Mesenchymal stem cell (in vitro differentiated cells and primary cell): ENCODE measurements at regions not wholly inside any gene's neighbourhood (a gene's known extent, or its start where the extent isn't known, plus 50 kb on each side); places are given as distances from the start of the nearest gene placed in this dataset.
"Not testable (repeated sequence)": the region's sequence is repeated elsewhere in the genome, so short reads cannot be mapped to it uniquely, and the experiment has no call there.

ENCODE experiments used
- DNase-seq: peaks from one replicate; pipeline ENCODE4 v3.0.0-alpha.2; 2013
- H2AFZ ChIP-seq: one replicate; pipeline ENCODE4 v1.6.1; 2013; ENCODE audit warnings: low read depth, mild to moderate bottlenecking, control low read depth, inconsistent platforms, low read length, moderate library complexity
- H2AK5ac ChIP-seq: 2 replicates; pipeline ENCODE4 v1.6.1; 2013; ENCODE audit warnings: low read length, moderate library complexity, mild to moderate bottlenecking, inconsistent platforms; ENCODE audit not compliant: severe bottlenecking
- H2BK120ac ChIP-seq: one replicate; pipeline ENCODE4 v1.6.1; 2013; ENCODE audit warnings: low read depth, mild to moderate bottlenecking, inconsistent platforms, low read length, moderate library complexity
- H2BK12ac ChIP-seq, 2 experiments: one replicate each; pipeline ENCODE4 v1.6.1; 2013; ENCODE audit warnings: inconsistent platforms in 2 of 2, low read length in 2 of 2, mild to moderate bottlenecking in 2 of 2, moderate library complexity in 2 of 2, control low read depth in 1 of 2
- H2BK15ac ChIP-seq: one replicate; pipeline ENCODE4 v1.6.1; 2013; ENCODE audit warnings: mild to moderate bottlenecking, low read depth, inconsistent platforms; ENCODE audit not compliant: poor library complexity, severe bottlenecking
- H2BK5ac ChIP-seq: 2 replicates; pipeline ENCODE4 v1.6.1; 2013; ENCODE audit warnings: low read depth, mild to moderate bottlenecking, low read length, control low read depth, inconsistent platforms; ENCODE audit not compliant: poor library complexity, severe bottlenecking
- H3K14ac ChIP-seq, 2 experiments: one replicate each; pipeline ENCODE4 v1.6.1; 2013; ENCODE audit warnings: inconsistent platforms in 2 of 2, low read length in 2 of 2, control low read depth in 1 of 2, mild to moderate bottlenecking in 1 of 2, moderate library complexity in 1 of 2
- H3K18ac ChIP-seq, 2 experiments: one replicate each; pipeline ENCODE4 v1.6.1; 2013; ENCODE audit warnings: inconsistent platforms in 2 of 2, low read length in 2 of 2, control low read depth in 1 of 2, low read depth in 1 of 2, mild to moderate bottlenecking in 1 of 2
- H3K23ac ChIP-seq, 2 experiments: one replicate each; pipeline ENCODE4 v1.6.1; 2013; ENCODE audit warnings: inconsistent platforms in 2 of 2, low read length in 2 of 2, mild to moderate bottlenecking in 2 of 2, moderate library complexity in 2 of 2, control low read depth in 1 of 2
- H3K27ac ChIP-seq: 2 replicates; pipeline ENCODE4 v1.5.1; 2013; ENCODE audit warnings: mild to moderate bottlenecking, moderate library complexity, low read length, control low read depth, inconsistent platforms; ENCODE audit not compliant: poor library complexity, severe bottlenecking
- H3K27me3 ChIP-seq, 2 experiments: 2 replicates each; pipeline versions ENCODE4 v1.6.1 to v1.7.0; 2013; ENCODE audit warnings: low read length in 2 of 2, mild to moderate bottlenecking in 2 of 2, moderate library complexity in 2 of 2, control low read depth in 1 of 2, inconsistent platforms in 1 of 2; ENCODE audit not compliant: control insufficient read depth in 1 of 2, insufficient read depth in 1 of 2
- H3K36me3 ChIP-seq, 2 experiments: 2 replicates each; pipeline versions ENCODE4 v1.6.1 to v1.7.0; 2013; ENCODE audit warnings: low read length in 2 of 2, control low read depth in 1 of 2, inconsistent platforms in 1 of 2, low read depth in 1 of 2, mild to moderate bottlenecking in 1 of 2; ENCODE audit not compliant: insufficient read depth in 2 of 2, control insufficient read depth in 1 of 2
- H3K4ac ChIP-seq, 2 experiments: one replicate each; pipeline ENCODE4 v1.6.1; 2013; ENCODE audit warnings: inconsistent platforms in 2 of 2, low read length in 2 of 2, mild to moderate bottlenecking in 2 of 2, moderate library complexity in 2 of 2, control low read depth in 1 of 2, low read depth in 1 of 2
- H3K4me1 ChIP-seq: 2 replicates; pipeline ENCODE4 v1.6.1; 2013; ENCODE audit warnings: low read depth, low read length, control low read depth; ENCODE audit not compliant: control insufficient read depth, insufficient read depth
- H3K4me2 ChIP-seq: 2 replicates; pipeline ENCODE4 v1.6.1; 2013; ENCODE audit warnings: low read length, mild to moderate bottlenecking, inconsistent platforms; ENCODE audit not compliant: poor library complexity, severe bottlenecking
- H3K4me3 ChIP-seq, 2 experiments: 2 replicates each; pipeline versions ENCODE4 v1.5.1 to v1.7.0; 2013; ENCODE audit warnings: low read length in 2 of 2, mild to moderate bottlenecking in 2 of 2, control low read depth in 1 of 2, low read depth in 1 of 2; ENCODE audit not compliant: insufficient read depth in 1 of 2
- H3K79me1 ChIP-seq: replicated peaks from 2 replicates; pipeline ENCODE4 v1.6.1; 2013; ENCODE audit warnings: mild to moderate bottlenecking, control low read depth, low read length, inconsistent platforms; ENCODE audit not compliant: poor library complexity, severe bottlenecking
- H3K9ac ChIP-seq: 2 replicates; pipeline ENCODE4 v1.7.0; 2013; ENCODE audit warnings: mild to moderate bottlenecking, low read length, moderate library complexity
- H3K9me3 ChIP-seq: 2 replicates; pipeline ENCODE4 v1.7.0; 2013; ENCODE audit warnings: mild to moderate bottlenecking, low read length; ENCODE audit not compliant: control insufficient read depth
- H4K8ac ChIP-seq: one replicate; pipeline ENCODE4 v1.6.1; 2013; ENCODE audit warnings: inconsistent platforms, mild to moderate bottlenecking, low read length, moderate library complexity
- H4K91ac ChIP-seq: one replicate; pipeline ENCODE4 v1.6.1; 2013; ENCODE audit warnings: mild to moderate bottlenecking, low read length, inconsistent platforms
- WGBS: methylation state at CpG from one replicate; pipeline ENCODE4 v1.1.7; 2013; ENCODE audit warnings: mixed read lengths; 5-methylcytosine and 5-hydroxymethylcytosine counted together

- not testable (repeated sequence) for H4K8ac ChIP-seq, H3K4me1 ChIP-seq, H3K4me3 ChIP-seq, H3K27me3 ChIP-seq, H2BK5ac ChIP-seq, H4K91ac ChIP-seq, H3K36me3 ChIP-seq, H3K18ac ChIP-seq, H2BK12ac ChIP-seq, H3K4me2 ChIP-seq, H2BK120ac ChIP-seq, H3K4ac ChIP-seq, H3K14ac ChIP-seq, H2BK15ac ChIP-seq, H2AFZ ChIP-seq, H3K79me1 ChIP-seq, H3K9me3 ChIP-seq, H2AK5ac ChIP-seq, H3K27ac ChIP-seq, H3K9ac ChIP-seq, DNase-seq, H3K23ac ChIP-seq
- WGBS = 96% methylated on average over 5 of the region's 7 CpGs
Observed at GRCh38 chr7:76963061-76963460, 69.1 kb downstream of the SPDYE17 start.

GRCh38 chr7:76960400-76960986, 71.7 kb downstream of the SPDYE17 start:
- not testable (repeated sequence) for H3K23ac ChIP-seq, DNase-seq, H3K27me3 ChIP-seq, H3K4me2 ChIP-seq, H3K4ac ChIP-seq, H2BK15ac ChIP-seq, H3K14ac ChIP-seq, H2BK12ac ChIP-seq, H3K27ac ChIP-seq, H2AK5ac ChIP-seq, H3K4me3 ChIP-seq, H3K9ac ChIP-seq, H3K79me1 ChIP-seq, H3K9me3 ChIP-seq, H3K4me1 ChIP-seq, H2BK5ac ChIP-seq, H3K36me3 ChIP-seq, H3K18ac ChIP-seq, H4K91ac ChIP-seq, H2AFZ ChIP-seq, H2BK120ac ChIP-seq, H4K8ac ChIP-seq
- no CpG with 5 or more reads among the region's 16 CpGs for WGBS

- not testable (repeated sequence) for H3K23ac ChIP-seq, H3K27ac ChIP-seq, H2AFZ ChIP-seq, H3K9me3 ChIP-seq, H2BK15ac ChIP-seq, H3K79me1 ChIP-seq, H4K8ac ChIP-seq, H3K18ac ChIP-seq, H3K9ac ChIP-seq, DNase-seq, H3K4ac ChIP-seq, H2BK120ac ChIP-seq, H3K4me2 ChIP-seq, H2BK12ac ChIP-seq, H4K91ac ChIP-seq, H3K27me3 ChIP-seq, H3K4me1 ChIP-seq, H3K14ac ChIP-seq, H2BK5ac ChIP-seq, H3K36me3 ChIP-seq, H2AK5ac ChIP-seq
- peak overlapping the region in 1 of 2 experiments; percentile 56 for H3K4me3 ChIP-seq
- no CpG with 5 or more reads among the region's 69 CpGs for WGBS
Observed at GRCh38 chr7:76959573-76960399, 72.4 kb downstream of the SPDYE17 start.

GRCh38 chr7:76956531-76956930, 75.6 kb downstream of the SPDYE17 start:
- H3K9ac ChIP-seq, H3K4me1 ChIP-seq, H3K36me3 ChIP-seq, H2AK5ac ChIP-seq, H3K79me1 ChIP-seq, DNase-seq, H2AFZ ChIP-seq, H3K18ac ChIP-seq, H3K27ac ChIP-seq, H3K9me3 ChIP-seq, H3K4me2 ChIP-seq, H2BK5ac ChIP-seq, H2BK120ac ChIP-seq, H3K4me3 ChIP-seq, H4K91ac ChIP-seq, H3K4ac ChIP-seq, H3K27me3 ChIP-seq, H3K23ac ChIP-seq, H3K14ac ChIP-seq, H2BK15ac ChIP-seq, H4K8ac ChIP-seq, H2BK12ac ChIP-seq: not testable (repeated sequence)
- no CpG with 5 or more reads among the region's 5 CpGs for WGBS
